HG02571 (cell line): ENCODE measurements at regions not wholly inside any gene's neighbourhood (a gene's known extent, or its start where the extent isn't known, plus 50 kb on each side); places are given as distances from the start of the nearest gene placed in this dataset.
"Not testable (repeated sequence)": the region's sequence is repeated elsewhere in the genome, so short reads cannot be mapped to it uniquely, and the experiment has no call there.

Experiments used
- ATAC-seq: cut with Tn5 transposase; IDR thresholded peaks from one replicate; pipeline ENCODE4 v1.9.1; 2021; ENCODE audit warnings: mild to moderate bottlenecking, moderate library complexity; ENCODE audit not compliant: unreplicated experiment

DNA sequence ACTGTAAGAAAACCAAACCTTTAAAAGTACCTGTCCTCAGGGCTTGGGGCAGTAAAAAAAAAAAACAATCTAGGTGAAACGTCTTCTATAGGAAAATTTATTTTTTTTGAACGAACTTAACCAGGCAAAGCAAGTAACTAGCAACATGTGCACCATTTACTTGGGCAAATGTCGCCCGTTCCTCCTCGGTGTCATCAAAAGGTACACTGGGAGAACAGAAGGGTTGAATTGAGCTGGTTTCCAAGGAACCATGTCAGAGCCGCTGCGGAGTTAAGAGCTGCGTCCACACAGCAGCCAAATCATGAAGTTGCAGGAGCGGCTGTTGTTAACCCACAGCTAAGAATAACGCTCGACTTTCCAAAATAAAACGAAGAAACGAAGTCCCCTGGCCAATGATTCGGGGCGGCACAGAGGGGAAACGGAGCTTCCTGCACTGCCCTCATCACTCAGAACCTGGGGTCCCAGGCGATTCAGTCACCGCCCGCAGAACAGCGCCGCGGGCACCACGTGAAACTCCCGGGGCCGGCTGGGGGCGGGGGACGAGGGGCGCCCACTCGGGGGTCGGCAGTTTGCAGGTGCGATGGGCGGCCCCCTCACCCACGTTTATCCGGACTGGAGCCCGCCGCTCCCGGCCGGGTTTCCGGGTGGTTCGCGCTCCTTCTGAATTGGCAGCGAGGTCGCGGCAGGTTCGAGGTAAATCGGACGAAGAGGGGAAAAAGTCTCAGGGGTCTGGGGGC, 53.6 kb upstream of the PLGLB1 start:
- ATAC-seq = not testable (repeated sequence)

DNA sequence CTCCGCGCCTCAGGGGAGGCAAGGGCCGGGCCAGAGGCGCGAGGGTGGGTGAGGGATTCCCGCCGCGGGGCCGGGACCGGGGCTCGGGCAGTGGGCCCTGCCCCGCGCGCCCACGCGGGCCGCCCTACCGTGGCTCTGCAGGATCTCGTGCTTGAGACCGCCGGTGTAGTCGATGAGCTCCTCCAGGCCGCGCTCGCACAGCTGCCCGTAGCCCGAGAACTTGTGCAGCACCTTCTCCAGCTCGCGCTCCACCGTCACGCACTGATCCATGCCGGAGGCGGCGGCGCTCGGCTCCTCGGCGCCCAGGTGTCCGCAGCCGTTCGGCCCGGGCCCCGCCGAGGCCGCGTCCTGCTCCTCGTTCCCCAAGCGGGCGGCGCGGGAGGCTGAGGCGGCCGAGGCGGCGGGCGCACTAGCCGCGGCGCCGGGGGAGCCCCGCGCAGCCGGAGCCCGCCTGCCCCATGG, 54.2 kb upstream of the PLGLB1 start:
- ATAC-seq = peak; percentile 29

GRCh38 chr2:87076253-87077123, 54.8 kb upstream of the PLGLB1 start:
- peak; percentile 93 for ATAC-seq

DNA sequence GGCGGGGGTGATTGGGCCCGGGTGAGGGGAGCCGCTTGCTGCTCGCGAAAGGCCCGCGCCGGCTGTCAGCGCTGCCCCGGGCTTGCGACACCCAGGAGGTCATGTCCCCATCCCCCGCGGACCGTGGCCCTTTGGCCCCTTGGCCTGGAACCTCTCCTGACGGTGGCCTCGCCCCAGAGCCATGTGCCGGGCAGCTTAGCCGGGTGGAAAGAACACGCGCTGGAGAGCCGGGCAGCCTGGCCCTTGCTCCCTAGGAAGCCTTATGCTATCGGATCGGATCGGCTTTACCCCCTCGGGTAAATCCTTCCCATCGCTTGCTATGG, 55.4 kb upstream of the PLGLB1 start:
- peak; percentile 8 for ATAC-seq

DNA sequence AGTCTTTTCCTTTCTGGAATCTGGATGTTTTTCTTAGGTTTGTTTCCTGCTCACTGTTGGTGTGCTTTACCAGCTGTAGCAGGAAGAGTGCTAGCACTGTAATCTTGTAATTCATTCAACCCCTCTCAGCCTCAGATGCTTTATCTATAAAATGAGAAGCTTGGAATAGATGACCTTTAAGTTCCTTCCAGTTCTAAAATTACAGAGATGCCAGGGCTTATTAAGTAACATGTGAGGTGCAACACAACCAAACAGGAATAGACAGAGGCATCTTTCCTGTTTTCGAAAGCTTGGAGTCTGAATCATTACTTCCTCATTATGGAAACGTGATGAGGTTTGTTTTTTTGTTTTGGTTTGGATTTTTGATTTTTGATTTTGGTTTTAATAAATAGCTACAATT, 60.1 kb upstream of the PLGLB1 start:
- ATAC-seq = not testable (repeated sequence)

DNA sequence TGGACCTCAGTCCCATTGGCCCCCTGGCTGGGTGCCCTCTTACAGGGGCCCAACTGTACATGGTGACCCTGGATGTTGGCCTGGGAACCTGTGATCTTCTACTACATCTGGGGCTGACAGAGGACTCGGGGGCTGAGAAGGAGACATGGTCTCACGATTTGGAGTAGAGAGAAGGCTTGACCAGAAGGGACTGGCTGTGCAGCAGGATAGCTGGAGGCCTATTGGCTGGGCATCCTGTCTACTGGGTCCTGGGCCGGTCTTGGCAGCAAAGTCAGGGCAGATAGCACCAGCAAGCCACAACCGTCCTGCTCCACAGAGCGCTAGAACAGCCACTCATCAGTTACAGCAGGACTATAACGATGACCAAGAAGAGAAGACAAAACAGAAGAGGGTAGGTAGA, 66.4 kb upstream of the PLGLB1 start:
- not testable (repeated sequence) for ATAC-seq

DNA sequence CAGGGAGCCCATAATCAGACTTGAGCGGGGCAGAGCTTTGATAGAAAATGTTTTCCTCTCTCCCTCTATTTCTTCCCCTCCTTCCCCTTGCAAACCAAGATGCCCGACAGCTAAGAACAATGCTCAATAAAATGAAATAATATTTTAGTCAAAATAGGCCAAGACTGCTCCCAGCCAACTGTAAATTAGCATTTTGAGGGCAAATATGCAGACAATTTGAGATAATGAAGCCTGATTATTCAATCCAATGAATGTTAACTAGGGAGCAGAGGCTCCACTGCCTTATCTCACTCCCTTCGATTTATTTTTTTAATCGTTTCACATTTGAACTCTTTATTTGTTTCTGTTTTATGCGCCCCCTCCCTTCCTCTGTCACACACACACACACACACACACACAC, 67.8 kb upstream of the PLGLB1 start:
- not testable (repeated sequence) for ATAC-seq

DNA sequence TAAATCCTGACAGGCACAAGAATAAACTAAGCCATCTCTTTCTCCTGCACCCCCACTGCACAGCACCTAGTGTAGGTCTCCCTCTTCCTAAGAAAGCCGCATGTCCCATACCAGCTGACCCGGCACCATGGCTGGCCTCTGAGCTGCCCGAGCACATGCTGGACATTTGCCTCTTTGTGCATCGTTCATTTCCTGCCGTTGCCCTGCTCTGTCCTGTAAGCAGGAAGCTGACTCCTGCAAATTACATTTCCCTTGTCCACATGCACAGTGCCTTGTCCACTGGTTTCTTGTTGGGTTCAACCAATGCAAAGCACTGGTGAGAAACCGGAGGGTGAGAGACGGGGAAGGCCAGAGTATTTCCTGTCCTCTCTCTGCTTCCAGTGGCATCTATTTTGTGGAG, 71.6 kb upstream of the PLGLB1 start:
- ATAC-seq = not testable (repeated sequence)

DNA sequence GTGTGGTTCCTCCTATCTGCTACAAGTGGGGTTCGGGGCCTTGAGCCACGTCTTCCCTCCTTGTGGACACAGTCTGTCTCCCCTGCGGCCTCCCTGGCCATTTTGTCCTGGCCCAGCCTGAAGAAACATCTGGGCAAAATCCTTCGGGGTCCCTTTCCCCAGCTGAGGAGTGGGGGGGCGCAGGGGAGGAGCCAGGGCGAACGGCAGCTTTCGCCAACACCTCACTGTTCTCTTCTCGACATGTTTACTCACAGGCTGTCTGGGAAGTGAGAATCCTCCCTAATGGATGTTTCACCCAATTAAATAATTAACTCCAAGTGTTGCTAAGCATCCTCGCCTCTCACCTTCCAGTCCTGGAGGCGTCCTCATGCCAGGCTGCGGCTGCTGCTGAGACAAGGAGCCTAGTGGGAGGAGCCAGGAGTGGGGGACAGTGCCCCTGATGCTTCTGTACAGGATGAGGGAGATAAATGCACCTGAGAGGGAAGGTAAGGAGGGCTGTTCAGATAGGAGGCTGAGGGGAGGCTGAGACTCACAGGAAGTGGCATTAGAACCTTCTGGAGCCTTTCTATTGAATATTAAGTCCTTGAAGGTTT, 72.4 kb upstream of the PLGLB1 start:
- ATAC-seq = not testable (repeated sequence)

DNA sequence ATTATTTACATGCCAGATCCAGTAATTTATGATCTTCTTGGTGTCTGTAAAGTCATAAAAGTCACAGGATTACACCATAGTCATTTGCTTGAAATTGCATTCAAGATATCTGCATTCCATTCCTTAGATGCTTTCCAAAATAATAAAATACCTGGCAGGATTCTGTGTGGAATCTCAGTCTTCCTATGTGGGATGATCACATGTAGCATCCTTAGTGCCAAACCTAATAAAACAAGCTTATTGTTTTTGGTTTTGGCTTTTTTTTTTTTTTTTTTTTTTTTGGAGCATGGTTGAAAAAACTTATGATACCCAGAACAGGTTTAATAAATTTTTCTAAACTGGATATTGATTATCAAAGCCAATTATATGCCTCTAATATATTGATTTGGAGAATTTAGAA, 74.2 kb upstream of the PLGLB1 start:
- not testable (repeated sequence) for ATAC-seq

DNA sequence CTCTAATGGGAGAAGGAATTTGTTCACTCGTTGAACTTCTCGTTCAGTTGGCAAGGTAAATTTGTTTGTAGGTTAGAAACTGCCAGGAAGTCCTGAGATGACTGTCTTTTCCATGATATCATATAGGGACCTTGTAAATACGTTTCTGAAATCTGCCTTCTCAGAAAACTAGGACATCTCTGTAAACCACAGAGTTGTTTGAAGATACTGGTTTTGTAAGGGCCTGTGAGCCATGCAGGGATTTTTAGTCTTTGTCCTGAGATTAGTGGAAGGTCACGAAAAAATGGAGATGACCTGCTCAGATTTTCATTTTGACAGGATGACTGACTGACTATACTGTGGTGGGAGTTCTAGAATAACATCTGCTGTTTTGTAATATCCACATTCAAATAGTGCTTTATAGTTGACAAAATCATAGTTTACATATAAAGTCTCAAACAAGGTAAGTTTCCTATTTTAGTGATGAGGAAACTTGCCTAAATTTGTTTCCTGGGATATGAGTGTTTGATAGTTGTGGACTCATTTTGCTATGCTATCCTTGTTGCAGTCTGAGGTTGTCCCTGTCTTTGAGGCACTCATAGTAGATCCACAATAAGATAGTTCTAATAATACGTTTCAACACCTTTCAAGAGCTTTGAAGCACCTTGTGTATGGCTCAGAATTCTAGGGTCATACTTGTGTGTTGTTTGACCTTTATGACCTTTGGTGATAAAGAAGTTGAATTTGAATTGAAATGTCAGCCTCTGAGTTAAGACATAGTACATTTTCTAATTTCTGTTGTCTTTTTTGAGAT, 107.3 kb upstream of the PLGLB1 start:
- ATAC-seq = not testable (repeated sequence)

GRCh38 chr2:87132577-87132976, 110.9 kb upstream of the PLGLB1 start:
- ATAC-seq = not testable (repeated sequence)

GRCh38 chr2:87151835-87152493, 130.3 kb upstream of the PLGLB1 start:
- not testable (repeated sequence) for ATAC-seq

- not testable (repeated sequence) for ATAC-seq
These were observed 152.8 kb upstream of the PLGLB1 start for GRCh38 chr2:87174454-87174853.

DNA sequence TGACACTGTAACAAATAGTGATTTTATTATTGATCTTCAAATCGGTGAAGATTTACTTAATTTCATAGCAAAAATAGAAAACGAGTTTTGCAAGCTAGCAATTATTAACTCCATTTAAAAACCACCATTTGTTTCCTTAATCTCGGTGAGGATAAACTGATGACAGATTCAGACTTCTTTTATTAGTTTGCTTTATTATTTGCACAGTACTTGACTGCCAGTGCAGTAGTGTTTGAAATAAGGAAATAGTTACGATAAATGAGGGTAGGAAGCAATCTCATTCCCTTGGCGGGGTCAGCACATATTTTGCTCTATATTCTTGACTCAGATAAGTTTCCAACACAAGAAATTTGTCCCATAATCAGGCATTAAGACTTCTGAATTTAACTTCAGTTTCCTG, 161.7 kb upstream of the PLGLB1 start:
- not testable (repeated sequence) for ATAC-seq

DNA sequence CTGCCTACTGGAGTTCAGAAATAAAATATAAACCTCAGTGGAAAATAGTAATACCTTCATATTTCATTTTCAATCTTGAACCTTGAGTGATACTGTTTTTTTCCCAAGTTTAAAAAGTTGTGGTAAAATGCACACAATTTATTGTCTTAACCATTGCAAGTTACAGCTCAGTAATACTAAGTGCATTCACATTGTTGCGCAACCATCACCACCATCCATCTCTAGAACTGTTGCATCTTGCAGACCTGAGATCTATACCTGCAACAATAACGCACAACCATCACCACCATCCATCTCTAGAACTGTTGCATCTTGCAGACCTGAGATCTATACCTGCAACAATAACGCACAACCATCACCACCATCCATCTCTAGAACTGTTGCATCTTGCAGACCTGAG, 162.6 kb upstream of the PLGLB1 start:
- not testable (repeated sequence) for ATAC-seq

DNA sequence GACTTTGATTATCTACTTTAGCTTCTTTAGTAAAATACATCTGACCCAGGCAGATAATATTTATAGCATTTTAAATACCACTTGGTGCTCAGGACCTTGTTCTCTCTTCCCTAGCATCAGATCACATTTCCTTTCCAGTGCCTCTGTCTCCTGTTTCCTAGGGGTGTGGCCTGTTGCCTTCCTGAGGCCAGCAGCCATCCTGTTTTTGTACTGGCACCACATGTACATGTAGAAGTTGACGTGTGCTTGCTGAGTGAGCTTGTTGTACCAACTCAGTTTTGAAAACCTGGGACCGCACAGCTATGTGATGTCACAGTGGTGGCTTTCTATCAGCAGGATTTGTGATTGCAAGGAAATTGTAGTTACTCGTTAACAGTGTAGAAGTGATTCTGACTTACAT, 167.6 kb upstream of the PLGLB1 start:
- not testable (repeated sequence) for ATAC-seq

- not testable (repeated sequence) for ATAC-seq
These were observed 171.7 kb upstream of the PLGLB1 start for GRCh38 chr2:87193336-87193735.

GRCh38 chr2:87194254-87194999, 172.8 kb upstream of the PLGLB1 start:
- ATAC-seq = not testable (repeated sequence)
